Mesendoderm (in vitro differentiated cells): ENCODE measurements at regions not wholly inside any gene's neighbourhood (a gene's known extent, or its start where the extent isn't known, plus 50 kb on each side); places are given as distances from the start of the nearest gene placed in this dataset.

Experiments
- DNase-seq: peaks from one replicate; pipeline ENCODE4 v3.0.0; 2013
- H2AK5ac ChIP-seq: 2 replicates; pipeline ENCODE4 v1.6.1; 2013; ENCODE audit warnings: low read length, inconsistent platforms
- H2BK120ac ChIP-seq: 2 replicates; pipeline ENCODE4 v1.6.1; 2013; ENCODE audit warnings: low read depth, mild to moderate bottlenecking, low read length, moderate library complexity, mixed read lengths
- H2BK15ac ChIP-seq: replicated peaks from 2 replicates; pipeline ENCODE4 v1.6.1; 2013; ENCODE audit warnings: low read depth, mild to moderate bottlenecking, moderate library complexity
- H2BK5ac ChIP-seq: 2 replicates; pipeline ENCODE4 v1.6.1; 2013; ENCODE audit warnings: low read length, inconsistent platforms
- H3K18ac ChIP-seq: 2 replicates; pipeline ENCODE4 v1.6.1; 2013; ENCODE audit warnings: mild to moderate bottlenecking, low read length, mixed read lengths
- H3K23ac ChIP-seq: one replicate; pipeline ENCODE4 v1.6.1; 2013; ENCODE audit warnings: low read length
- H3K27ac ChIP-seq: 2 replicates; pipeline ENCODE4 v1.5.1; 2013; ENCODE audit warnings: low read depth, mild to moderate bottlenecking, inconsistent platforms, low read length, moderate library complexity
- H3K27me3 ChIP-seq: 2 replicates; pipeline ENCODE4 v1.6.1; 2013; ENCODE audit warnings: low read length, control low read depth, mild to moderate bottlenecking, inconsistent platforms; ENCODE audit not compliant: insufficient read depth, poor library complexity
- H3K36me3 ChIP-seq: 2 replicates; pipeline ENCODE4 v1.6.1; 2013; ENCODE audit warnings: low read length, inconsistent platforms; ENCODE audit not compliant: control insufficient read depth, insufficient read depth
- H3K4ac ChIP-seq: one replicate; pipeline ENCODE4 v1.6.1; 2013; ENCODE audit warnings: low read depth, mild to moderate bottlenecking, low read length, moderate library complexity
- H3K4me1 ChIP-seq: 2 replicates; pipeline ENCODE4 v1.6.1; 2013; ENCODE audit warnings: low read depth, low read length, inconsistent platforms; ENCODE audit not compliant: control insufficient read depth
- H3K4me2 ChIP-seq: 2 replicates; pipeline ENCODE4 v1.6.1; 2013; ENCODE audit warnings: low read length
- H3K4me3 ChIP-seq: 2 replicates; pipeline ENCODE4 v1.5.1; 2013; ENCODE audit warnings: mild to moderate bottlenecking, low read length
- H3K56ac ChIP-seq: one replicate; pipeline ENCODE4 v1.6.1; 2013; ENCODE audit warnings: low read length
- H3K79me1 ChIP-seq: 2 replicates; pipeline ENCODE4 v1.6.1; 2013; ENCODE audit warnings: low read length, inconsistent platforms
- H3K79me2 ChIP-seq: 2 replicates; pipeline ENCODE4 v1.6.1; 2013; ENCODE audit warnings: mild to moderate bottlenecking, low read length; ENCODE audit not compliant: control insufficient read depth, insufficient read depth
- H3K9ac ChIP-seq: 2 replicates; pipeline ENCODE4 v1.6.1; 2013; ENCODE audit warnings: low read length, inconsistent platforms
- H4K5ac ChIP-seq: one replicate; pipeline ENCODE4 v1.6.1; 2013; ENCODE audit warnings: low read length
- H4K8ac ChIP-seq: one replicate; pipeline ENCODE4 v1.6.1; 2013; ENCODE audit warnings: low read depth, mild to moderate bottlenecking, control low read depth, low read length, moderate library complexity
- WGBS: extraction: QIAGEN DNeasy Blood & Tissue Kit; methylation state at CpG from one replicate; pipeline ENCODE4 v1.1.7; 2013; ENCODE audit warnings: low lambda C conversion rate, missing lambda C conversion rate; ENCODE audit not compliant: insufficient coverage; ENCODE audit errors: extremely low coverage; 5-methylcytosine and 5-hydroxymethylcytosine counted together

GRCh38 chr6:87900160-87900698 lies 147.4 kb upstream of the SPACA1 start:
- H2BK5ac ChIP-seq: no peak overlapping the region
- H3K27ac ChIP-seq: no peak overlapping the region
- no peak overlapping the region for H3K18ac ChIP-seq
- H3K23ac ChIP-seq: no peak overlapping the region
- H3K4me2 ChIP-seq: no peak overlapping the region
- no peak overlapping the region for H2BK15ac ChIP-seq
- H3K4me1 ChIP-seq: no peaks in the 10 kb centered on the region
- no CpG with 5 or more reads among the region's 6 CpGs for WGBS
- H3K79me1 ChIP-seq: no peaks in the 10 kb centered on the region
- H3K56ac ChIP-seq: no peak overlapping the region
- H3K9ac ChIP-seq: no peak overlapping the region
- no peak overlapping the region for H2AK5ac ChIP-seq
- H3K4ac ChIP-seq: no peak overlapping the region
- no peaks in the 10 kb centered on the region for H3K27me3 ChIP-seq
- no peaks in the 10 kb centered on the region for H3K36me3 ChIP-seq
- H4K8ac ChIP-seq: no peak overlapping the region
- H2BK120ac ChIP-seq: no peak overlapping the region
- H3K79me2 ChIP-seq: no peaks in the 10 kb centered on the region
- H3K4me3 ChIP-seq: no peak overlapping the region
- no peak for DNase-seq
- no peak overlapping the region for H4K5ac ChIP-seq

DNA sequence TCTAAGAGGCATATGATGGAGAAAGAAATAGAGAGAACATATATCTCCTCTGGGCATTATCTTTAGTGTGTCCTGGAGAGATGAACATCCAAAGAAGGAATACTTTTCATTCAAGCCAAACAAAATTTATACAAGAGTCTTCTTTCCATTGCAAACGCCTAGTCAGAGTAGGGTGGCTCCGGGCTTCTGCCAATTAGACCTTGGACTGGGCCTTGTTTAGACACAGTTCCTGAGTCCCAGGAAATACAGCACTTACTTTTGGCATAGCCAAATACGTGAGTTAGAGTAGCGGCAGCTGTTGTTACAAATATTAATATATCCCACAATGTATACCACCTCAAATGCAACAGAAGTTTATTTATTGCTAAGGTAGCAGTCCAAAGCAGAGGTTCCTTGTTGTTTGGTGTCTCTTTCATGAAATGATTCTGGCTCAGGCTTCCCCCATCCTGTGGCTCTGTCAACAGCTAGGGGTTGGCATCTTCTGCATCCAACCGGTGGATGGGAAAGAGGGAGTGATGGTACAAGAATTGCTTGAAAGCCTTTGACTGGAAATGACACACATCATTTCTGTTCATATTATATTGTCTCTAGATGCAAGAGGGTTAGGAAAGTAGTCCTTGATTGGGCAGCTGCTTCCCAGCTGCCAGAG lies 148.0 kb upstream of the SPACA1 start:
- Histone ChIP-seq H2BK15ac (no peak overlapping the region), H4K8ac (no peak overlapping the region), H3K9ac (no peak overlapping the region), H3K4me2 (no peak overlapping the region), H2BK120ac (no peak overlapping the region), H3K23ac (no peak overlapping the region), H3K36me3 (no peaks in the 10 kb centered on the region), H2BK5ac (no peak overlapping the region), H4K5ac (no peak overlapping the region), H3K27ac (no peak overlapping the region), H3K4ac (no peak overlapping the region), H3K4me3 (no peak overlapping the region), H3K79me1 (no peaks in the 10 kb centered on the region), H3K56ac (no peak overlapping the region), H3K4me1 (no peaks in the 10 kb centered on the region), H3K18ac (no peak overlapping the region), H2AK5ac (no peak overlapping the region), H3K79me2 (no peaks in the 10 kb centered on the region), H3K27me3 (no peaks in the 10 kb centered on the region)
- DNase-seq: no peak
- no CpG with 5 or more reads among the region's 5 CpGs for WGBS

DNA sequence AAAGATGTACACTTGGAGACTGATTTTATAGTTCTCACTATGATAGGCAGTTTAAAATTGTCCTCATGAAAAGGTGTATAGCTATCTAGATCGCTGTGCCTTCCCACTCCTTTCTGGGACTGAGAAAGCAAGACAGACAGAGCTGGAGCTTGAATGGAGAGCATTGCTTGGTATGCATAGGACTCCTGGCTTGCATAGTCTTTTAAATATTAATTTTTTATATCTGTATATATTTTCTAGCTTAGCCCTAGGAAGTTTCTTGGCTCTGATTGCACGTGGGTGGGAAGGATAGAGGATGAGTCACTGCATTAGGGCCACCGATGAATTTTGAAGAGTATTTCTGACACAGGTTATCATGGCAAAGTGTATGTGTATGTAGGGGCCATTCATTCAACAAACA lies 150.0 kb upstream of the SPACA1 start:
- H2BK5ac ChIP-seq: no peak overlapping the region
- no peak overlapping the region for H4K5ac ChIP-seq
- H3K4me3 ChIP-seq: no peak overlapping the region
- no peaks in the 10 kb centered on the region for H3K4me1 ChIP-seq
- H3K18ac ChIP-seq: no peak overlapping the region
- H3K4ac ChIP-seq: no peak overlapping the region
- no peak overlapping the region for H2BK120ac ChIP-seq
- no peak overlapping the region for H3K27ac ChIP-seq
- no peaks in the 10 kb centered on the region for H3K79me1 ChIP-seq
- H3K56ac ChIP-seq: no peak overlapping the region
- no peak overlapping the region for H4K8ac ChIP-seq
- H3K23ac ChIP-seq: no peak overlapping the region
- no peak overlapping the region for H3K9ac ChIP-seq
- H2BK15ac ChIP-seq: no peak overlapping the region
- no peak overlapping the region for H2AK5ac ChIP-seq
- H3K36me3 ChIP-seq: no peaks in the 10 kb centered on the region
- no peaks in the 10 kb centered on the region for H3K27me3 ChIP-seq
- DNase-seq: no peak
- no peaks in the 10 kb centered on the region for H3K79me2 ChIP-seq
- WGBS: no CpG with 5 or more reads among the region's 3 CpGs
- no peak overlapping the region for H3K4me2 ChIP-seq

DNA sequence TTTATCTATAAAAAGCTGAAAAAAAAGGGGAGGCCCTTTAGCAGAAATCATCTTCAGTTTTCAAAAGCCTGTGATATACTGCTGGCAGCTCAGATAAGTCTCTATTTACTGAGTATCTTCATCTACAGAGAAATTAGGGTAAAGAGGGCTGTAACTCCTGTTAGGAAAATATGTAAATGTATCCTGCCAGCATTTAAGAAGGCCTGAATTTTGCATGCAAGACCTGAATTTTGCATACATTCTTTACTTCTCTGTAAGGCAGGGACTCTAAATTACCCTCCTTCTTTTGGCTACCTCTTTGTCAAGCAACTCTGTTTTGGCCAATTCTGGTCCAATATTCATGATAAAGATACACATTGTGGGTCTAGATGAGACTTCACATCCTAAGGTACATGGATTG lies 150.6 kb upstream of the SPACA1 start:
- Histone ChIP-seq H2BK5ac (no peak overlapping the region), H3K27ac (no peak overlapping the region), H3K4ac (no peak overlapping the region), H3K4me2 (no peak overlapping the region), H3K56ac (no peak overlapping the region), H3K18ac (no peak overlapping the region), H3K79me2 (no peaks in the 10 kb centered on the region), H3K79me1 (no peaks in the 10 kb centered on the region), H3K23ac (no peak overlapping the region), H2BK120ac (no peak overlapping the region), H3K27me3 (no peaks in the 10 kb centered on the region), H3K9ac (no peak overlapping the region), H4K5ac (no peak overlapping the region), H2AK5ac (no peak overlapping the region), H2BK15ac (no peak overlapping the region), H3K4me3 (no peak overlapping the region), H4K8ac (no peak overlapping the region), H3K4me1 (no peaks in the 10 kb centered on the region), H3K36me3 (no peaks in the 10 kb centered on the region)
- no peak for DNase-seq

- no peak overlapping the region for H3K4me2 ChIP-seq
- no peak overlapping the region for H2BK5ac ChIP-seq
- H3K4me3 ChIP-seq: no peak overlapping the region
- no CpG with 5 or more reads among the region's 2 CpGs for WGBS
- H3K9ac ChIP-seq: no peak overlapping the region
- H3K79me1 ChIP-seq: no peaks in the 10 kb centered on the region
- no peak overlapping the region for H4K5ac ChIP-seq
- no peaks in the 10 kb centered on the region for H3K79me2 ChIP-seq
- H3K36me3 ChIP-seq: no peaks in the 10 kb centered on the region
- H3K4me1 ChIP-seq: no peaks in the 10 kb centered on the region
- H3K18ac ChIP-seq: no peak overlapping the region
- no peak overlapping the region for H2AK5ac ChIP-seq
- H3K27me3 ChIP-seq: no peaks in the 10 kb centered on the region
- DNase-seq: no peak
- H3K56ac ChIP-seq: no peak overlapping the region
- no peak overlapping the region for H3K23ac ChIP-seq
- H3K4ac ChIP-seq: no peak overlapping the region
- H2BK120ac ChIP-seq: no peak overlapping the region
- H3K27ac ChIP-seq: no peak overlapping the region
- H4K8ac ChIP-seq: no peak overlapping the region
- no peak overlapping the region for H2BK15ac ChIP-seq
These were observed 160.4 kb upstream of the SPACA1 start for GRCh38 chr6:87887266-87887665.

GRCh38 chr6:87884203-87884602 lies 163.4 kb upstream of the SPACA1 start:
- no peak overlapping the region for H3K9ac ChIP-seq
- no peaks in the 10 kb centered on the region for H3K36me3 ChIP-seq
- no peak overlapping the region for H3K56ac ChIP-seq
- no peak overlapping the region for H2BK15ac ChIP-seq
- H3K4ac ChIP-seq: no peak overlapping the region
- no peaks in the 10 kb centered on the region for H3K79me2 ChIP-seq
- no peak overlapping the region for H3K27ac ChIP-seq
- no peak overlapping the region for H4K8ac ChIP-seq
- H3K4me3 ChIP-seq: no peak overlapping the region
- no peak overlapping the region for H2AK5ac ChIP-seq
- H3K4me1 ChIP-seq: no peaks in the 10 kb centered on the region
- no peak overlapping the region for H3K23ac ChIP-seq
- H3K18ac ChIP-seq: no peak overlapping the region
- WGBS: no CpG with 5 or more reads among the region's 1 CpG
- no peak overlapping the region for H4K5ac ChIP-seq
- H2BK120ac ChIP-seq: no peak overlapping the region
- no peaks in the 10 kb centered on the region for H3K27me3 ChIP-seq
- H3K4me2 ChIP-seq: no peak overlapping the region
- no peaks in the 10 kb centered on the region for H3K79me1 ChIP-seq
- DNase-seq: no peak
- H2BK5ac ChIP-seq: no peak overlapping the region
